ENCODE measurements at regions not wholly inside any gene's neighbourhood (a gene's known extent, or its start where the extent isn't known, plus 50 kb on each side); places are given as distances from the start of the nearest gene placed in this dataset.
"Not testable (repeated sequence)": the region's sequence is repeated elsewhere in the genome, so short reads cannot be mapped to it uniquely, and the experiment has no call there.

GRCh38 chr13:81314461-81314860 is 973.5 kb upstream of the SPRY2 start:
- no peak for DNase-seq

- no peak for DNase-seq
These were observed 965.0 kb upstream of the SPRY2 start for GRCh38 chr13:81305928-81306327.

GRCh38 chr13:81304121-81304659 is 963.3 kb upstream of the SPRY2 start:
- DNase-seq, result no peak

GRCh38 chr13:81302677-81303076 is 961.8 kb upstream of the SPRY2 start:
- no peak for DNase-seq

GRCh38 chr13:81302125-81302524 is 961.2 kb upstream of the SPRY2 start:
- DNase-seq, result no peak

GRCh38 chr13:81295177-81295576 is 954.3 kb upstream of the SPRY2 start:
- DNase-seq, result no peak

- no peak for DNase-seq
These were observed 952.8 kb upstream of the SPRY2 start for GRCh38 chr13:81293594-81294164.

GRCh38 chr13:81283561-81283960 is 942.6 kb upstream of the SPRY2 start:
- DNase-seq, result no peak

- DNase-seq, result no peak
These were observed 942.1 kb upstream of the SPRY2 start for GRCh38 chr13:81283062-81283461.

- DNase-seq, result no peak
These were observed 934.8 kb upstream of the SPRY2 start for GRCh38 chr13:81275666-81276258.

GRCh38 chr13:81247711-81248110 is 906.8 kb upstream of the SPRY2 start:
- DNase-seq, result no peak

- DNase-seq, result no peak
These were observed 905.6 kb upstream of the SPRY2 start for GRCh38 chr13:81246556-81246955.

GRCh38 chr13:81244011-81244410 is 903.1 kb upstream of the SPRY2 start:
- DNase-seq, result no peak

GRCh38 chr13:81230386-81230785 is 889.5 kb upstream of the SPRY2 start:
- no peak for DNase-seq

- not testable (repeated sequence) for DNase-seq
These were observed 885.9 kb upstream of the SPRY2 start for GRCh38 chr13:81226830-81227229.

GRCh38 chr13:81224209-81224833 is 883.4 kb upstream of the SPRY2 start:
- no peak for DNase-seq

GRCh38 chr13:81223778-81224177 is 882.9 kb upstream of the SPRY2 start:
- DNase-seq, result no peak

- DNase-seq, result no peak
These were observed 870.8 kb upstream of the SPRY2 start for GRCh38 chr13:81211713-81212112.

- DNase-seq, result no peak
These were observed 866.7 kb upstream of the SPRY2 start for GRCh38 chr13:81207636-81208035.

GRCh38 chr13:81207231-81207630 is 866.3 kb upstream of the SPRY2 start:
- DNase-seq, result no peak

- DNase-seq, result no peak
These were observed 862.9 kb upstream of the SPRY2 start for GRCh38 chr13:81203783-81204182.

GRCh38 chr13:81199956-81200355 is 859.0 kb upstream of the SPRY2 start:
- no peak for DNase-seq

GRCh38 chr13:81197966-81198365 is 857.0 kb upstream of the SPRY2 start:
- DNase-seq, result no peak

- DNase-seq, result no peak
These were observed 856.6 kb upstream of the SPRY2 start for GRCh38 chr13:81197483-81197882.
